DOHH2 (cell line): ENCODE measurements at regions not wholly inside any gene's neighbourhood (a gene's known extent, or its start where the extent isn't known, plus 50 kb on each side); places are given as distances from the start of the nearest gene placed in this dataset.

Experiments used
- EZH2phosphoT487 ChIP-seq: fragments of 200-600 bp; sonication (generic); IDR thresholded peaks from 2 replicates; pipeline ENCODE4 v1.6.1; 2017; ENCODE audit warnings: borderline replicate concordance, mild to moderate bottlenecking, antibody characterized with exemption, low read length, moderate library complexity, mixed read lengths
- TF ChIP-seq, protein P1 (sequence below): fragments of 200-600 bp; sonication (generic); IDR thresholded peaks from one replicate; pipeline ENCODE4 v1.5.1; 2014; ENCODE audit warnings: antibody characterized with exemption, mild to moderate bottlenecking, low read depth, low read length; ENCODE audit not compliant: poor library complexity, severe bottlenecking

DNA sequence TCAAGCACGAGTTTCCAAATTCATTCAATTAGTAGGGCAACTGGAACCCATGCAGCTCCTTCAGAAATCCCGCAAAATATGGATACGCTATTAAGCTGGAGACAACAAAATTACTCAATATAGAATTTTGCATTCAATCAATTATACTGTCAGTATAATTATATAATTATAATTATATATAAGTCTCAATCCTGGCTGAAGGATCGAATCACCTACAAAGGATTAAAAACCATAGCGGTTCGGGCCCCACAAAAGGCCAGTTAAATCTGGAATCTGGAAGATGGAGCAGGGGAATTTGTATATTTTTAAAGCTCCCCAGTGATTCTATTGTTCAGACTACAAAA, 55.7 kb downstream of the FHIP2A start:
- TF ChIP-seq, protein P1, sequence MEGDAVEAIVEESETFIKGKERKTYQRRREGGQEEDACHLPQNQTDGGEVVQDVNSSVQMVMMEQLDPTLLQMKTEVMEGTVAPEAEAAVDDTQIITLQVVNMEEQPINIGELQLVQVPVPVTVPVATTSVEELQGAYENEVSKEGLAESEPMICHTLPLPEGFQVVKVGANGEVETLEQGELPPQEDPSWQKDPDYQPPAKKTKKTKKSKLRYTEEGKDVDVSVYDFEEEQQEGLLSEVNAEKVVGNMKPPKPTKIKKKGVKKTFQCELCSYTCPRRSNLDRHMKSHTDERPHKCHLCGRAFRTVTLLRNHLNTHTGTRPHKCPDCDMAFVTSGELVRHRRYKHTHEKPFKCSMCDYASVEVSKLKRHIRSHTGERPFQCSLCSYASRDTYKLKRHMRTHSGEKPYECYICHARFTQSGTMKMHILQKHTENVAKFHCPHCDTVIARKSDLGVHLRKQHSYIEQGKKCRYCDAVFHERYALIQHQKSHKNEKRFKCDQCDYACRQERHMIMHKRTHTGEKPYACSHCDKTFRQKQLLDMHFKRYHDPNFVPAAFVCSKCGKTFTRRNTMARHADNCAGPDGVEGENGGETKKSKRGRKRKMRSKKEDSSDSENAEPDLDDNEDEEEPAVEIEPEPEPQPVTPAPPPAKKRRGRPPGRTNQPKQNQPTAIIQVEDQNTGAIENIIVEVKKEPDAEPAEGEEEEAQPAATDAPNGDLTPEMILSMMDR: no peak
- TF ChIP-seq EZH2phosphoT487: no peak
